Stomach (tissue), 8 donors: ENCODE measurements at regions not wholly inside any gene's neighbourhood (a gene's known extent, or its start where the extent isn't known, plus 50 kb on each side); places are given as distances from the start of the nearest gene placed in this dataset.

Source experiments
- DNase-seq, 2 donors: peaks; one replicate each; pipeline versions ENCODE4 v3.0.0 to v3.0.0-alpha.2; 2013 to 2019
- H3K27ac ChIP-seq, 5 donors: fragments of 200-600 bp in 4 of 5; sonication (generic) in 4 of 5; one replicate each; pipeline ENCODE4 v1.5.1; 2013 to 2019; ENCODE audit warnings: mild to moderate bottlenecking in 1 of 5, moderate library complexity in 1 of 5
- H3K27me3 ChIP-seq, 3 donors: fragments of 200-600 bp; sonication (generic); one replicate each; pipeline ENCODE4 v1.5.1; 2017 to 2019; ENCODE audit warnings: mixed run types in 1 of 3
- H3K36me3 ChIP-seq, 4 donors: fragments of 200-600 bp; sonication (generic); 1 replicate in 3 of 4; 2 replicates in 1 of 4; pipeline ENCODE4 v1.5.1; 2016 to 2019
- H3K4me1 ChIP-seq, 4 donors: fragments of 200-600 bp; sonication (generic); one replicate each; pipeline ENCODE4 v1.5.1; 2016 to 2019
- H3K4me3 ChIP-seq, 4 donors: fragments of 200-600 bp; sonication (generic) in 3 of 4; one replicate each; pipeline ENCODE4 v1.5.1; 2016 to 2019; ENCODE audit warnings: mild to moderate bottlenecking in 1 of 4
- H3K9me3 ChIP-seq, 4 donors: fragments of 200-600 bp; sonication (generic); one replicate each; pipeline ENCODE4 v1.5.1; 2016 to 2019
- EP300 ChIP-seq: sonication (generic); formaldehyde crosslinking; IDR thresholded peaks from one replicate; pipeline ENCODE4 v1.6.1; 2017; ENCODE audit warnings: antibody characterized with exemption
- POLR2A ChIP-seq, 4 donors: fragments of 450-650 bp; IDR thresholded peaks; one replicate each; pipeline ENCODE4 v1.6.1; 2016; ENCODE audit warnings: antibody characterized with exemption in 4 of 4, control low read depth in 2 of 4, mild to moderate bottlenecking in 1 of 4, moderate library complexity in 1 of 4
- POLR2AphosphoS5 ChIP-seq, 3 donors: sonication (generic); formaldehyde crosslinking; IDR thresholded peaks; one replicate each; pipeline ENCODE4 v1.6.1; 2016; ENCODE audit warnings: antibody characterized with exemption in 3 of 3
- WGBS, 5 donors: extraction: QIAGEN DNeasy Blood & Tissue Kit in 3 of 5; methylation state at CpG; one replicate each; pipeline versions ENCODE4 v1.1.5 to v1.1.7; 2013 to 2018; 5-methylcytosine and 5-hydroxymethylcytosine counted together
- intact Hi-C: fragments of 100-400 bp; cut with DNase I; formaldehyde crosslinking; loops from one replicate; pipeline ENCODE4 v1.15.1; 2023; ENCODE audit warnings: low total_unique reads
- TF ChIP-seq, protein P1 (sequence below), 7 experiments: fragments of 450-650 bp in 4 of 7; fragments of 200-600 bp in 3 of 7; sonication (generic) in 3 of 7; IDR thresholded peaks; one replicate each; pipeline ENCODE4 v1.5.1; 2016 to 2019; ENCODE audit warnings: antibody characterized with exemption in 7 of 7, control low read depth in 2 of 7, mild to moderate bottlenecking in 1 of 7
- donor health status: healthy with polysubstance abuse.
- donor health status: Bipolar disorder and iron deficiency.
- donor health status: healthy.

DNA sequence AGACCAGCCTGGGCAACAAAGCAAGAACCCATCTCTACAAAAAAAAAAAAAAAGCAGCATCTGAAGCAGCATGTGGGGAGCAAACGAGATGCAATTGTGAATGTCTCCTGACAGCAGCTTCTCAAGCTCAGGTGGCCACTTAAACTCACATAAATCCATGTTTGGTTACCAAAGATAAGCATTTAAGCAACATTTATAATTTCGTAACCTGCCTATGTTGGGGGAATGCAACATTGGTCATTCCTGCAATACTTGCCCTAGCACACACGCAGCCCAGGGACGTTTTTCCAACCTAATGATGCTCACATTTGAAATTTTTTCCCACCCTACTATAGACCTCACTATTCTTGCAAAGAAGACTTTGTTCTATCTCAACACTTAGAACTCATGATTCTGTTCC lies 113.3 kb downstream of the ZFP64 start:
- TF ChIP-seq POLR2A (IDR thresholded peaks at IDR 0.05) (no peak), EP300 (no peak), POLR2AphosphoS5 (IDR thresholded peaks at IDR 0.05) (no peak)
- TF ChIP-seq, protein P1, sequence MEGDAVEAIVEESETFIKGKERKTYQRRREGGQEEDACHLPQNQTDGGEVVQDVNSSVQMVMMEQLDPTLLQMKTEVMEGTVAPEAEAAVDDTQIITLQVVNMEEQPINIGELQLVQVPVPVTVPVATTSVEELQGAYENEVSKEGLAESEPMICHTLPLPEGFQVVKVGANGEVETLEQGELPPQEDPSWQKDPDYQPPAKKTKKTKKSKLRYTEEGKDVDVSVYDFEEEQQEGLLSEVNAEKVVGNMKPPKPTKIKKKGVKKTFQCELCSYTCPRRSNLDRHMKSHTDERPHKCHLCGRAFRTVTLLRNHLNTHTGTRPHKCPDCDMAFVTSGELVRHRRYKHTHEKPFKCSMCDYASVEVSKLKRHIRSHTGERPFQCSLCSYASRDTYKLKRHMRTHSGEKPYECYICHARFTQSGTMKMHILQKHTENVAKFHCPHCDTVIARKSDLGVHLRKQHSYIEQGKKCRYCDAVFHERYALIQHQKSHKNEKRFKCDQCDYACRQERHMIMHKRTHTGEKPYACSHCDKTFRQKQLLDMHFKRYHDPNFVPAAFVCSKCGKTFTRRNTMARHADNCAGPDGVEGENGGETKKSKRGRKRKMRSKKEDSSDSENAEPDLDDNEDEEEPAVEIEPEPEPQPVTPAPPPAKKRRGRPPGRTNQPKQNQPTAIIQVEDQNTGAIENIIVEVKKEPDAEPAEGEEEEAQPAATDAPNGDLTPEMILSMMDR (IDR thresholded peaks at IDR 0.05), result no peak
- H3K4me1 ChIP-seq, result no peaks in the 10 kb centered on the region
- WGBS, 5 donors, result 76 to 91% (median 87%) methylated on average over 4 of the region's 4 CpGs
- intact Hi-C loops, result no loop called here
- H3K36me3 ChIP-seq, result peaks cover 0 to 4% (median 0%) of the 10 kb centered on the region in 4 donors
- no peak for DNase-seq
- H3K27ac ChIP-seq, result no peak overlapping the region
- no peak overlapping the region for H3K4me3 ChIP-seq
- H3K9me3 ChIP-seq, result no peaks in the 10 kb centered on the region
- H3K27me3 ChIP-seq, result no peaks in the 10 kb centered on the region

GRCh38 chr20:52076164-52076563 lies 115.4 kb downstream of the ZFP64 start:
- intact Hi-C loops, result no loop called here
- 85 to 93% (median 89%) methylated on average over 2 of the region's 2 CpGs for whole genome bisulfite sequencing, 5 donors
- DNase-seq, result no peak
- H3K4me3 ChIP-seq, result no peak overlapping the region
- H3K36me3 ChIP-seq, result peaks cover 0 to 13% (median 0%) of the 10 kb centered on the region in 4 donors
- TF ChIP-seq EP300, result no peak
- TF ChIP-seq, protein P1 (IDR thresholded peaks at IDR 0.05), result no peak
- no peaks in the 10 kb centered on the region for H3K27me3 ChIP-seq
- no peaks in the 10 kb centered on the region for H3K4me1 ChIP-seq
- no peaks in the 10 kb centered on the region for H3K9me3 ChIP-seq
- H3K27ac ChIP-seq, result no peak overlapping the region

DNA sequence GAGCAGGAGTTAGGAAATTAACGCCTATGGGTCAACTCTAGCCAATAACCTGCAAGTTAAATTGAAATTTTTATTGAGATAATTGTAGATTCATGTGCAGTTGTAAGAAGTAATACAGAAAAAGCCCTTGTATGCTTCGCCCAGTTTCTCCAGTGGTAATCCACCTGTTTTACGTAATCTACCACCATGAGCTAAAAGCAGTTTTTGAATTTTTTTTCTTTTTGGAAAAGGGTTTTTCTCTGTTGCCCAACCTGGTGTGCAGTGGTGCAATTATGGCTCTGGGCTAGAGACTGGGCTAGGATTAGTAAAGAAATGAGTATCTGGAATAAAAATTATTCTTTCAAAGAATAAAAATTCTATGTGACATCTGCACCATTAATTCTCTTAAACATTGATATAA lies 116.2 kb downstream of the ZFP64 start:
- DNase-seq, result no peak
- H3K4me3 ChIP-seq, result no peak overlapping the region
- intact Hi-C loops, result no loop called here
- H3K4me1 ChIP-seq, result no peaks in the 10 kb centered on the region
- H3K27ac ChIP-seq, result no peak overlapping the region
- TF ChIP-seq POLR2AphosphoS5 (IDR thresholded peaks at IDR 0.05) (no peak), EP300 (no peak), POLR2A (IDR thresholded peaks at IDR 0.05) (no peak)
- TF ChIP-seq, protein P1 (IDR thresholded peaks at IDR 0.05), result no peak
- H3K9me3 ChIP-seq, result no peaks in the 10 kb centered on the region
- 64 to 89% (median 66%) methylated on average over 3 of the region's 3 CpGs for WGBS, 5 donors
- H3K27me3 ChIP-seq, result no peaks in the 10 kb centered on the region
- peaks cover 0 to 14% (median 0%) of the 10 kb centered on the region in 4 donors for H3K36me3 ChIP-seq

- H3K4me3 ChIP-seq, result no peak overlapping the region
- no peaks in the 10 kb centered on the region for H3K27me3 ChIP-seq
- TF ChIP-seq, protein P1 (IDR thresholded peaks at IDR 0.05), result no peak
- no peak for TF ChIP-seq POLR2AphosphoS5 (IDR thresholded peaks at IDR 0.05)
- TF ChIP-seq POLR2A (IDR thresholded peaks at IDR 0.05), result no peak
- TF ChIP-seq EP300, result no peak
- H3K27ac ChIP-seq, result no peak overlapping the region
- peaks cover 0 to 10% (median 0%) of the 10 kb centered on the region in 4 donors for H3K36me3 ChIP-seq
- intact Hi-C loops, result no loop called here
- WGBS, 5 donors, result 88 to 98% (median 97%) methylated on average over 2 of the region's 2 CpGs
- H3K9me3 ChIP-seq, result no peaks in the 10 kb centered on the region
- no peak for DNase-seq
- no peaks in the 10 kb centered on the region for H3K4me1 ChIP-seq
These were observed 120.4 kb downstream of the ZFP64 start for GRCh38 chr20:52071136-52071535.
